GM12892 (cell line): ENCODE measurements at regions not wholly inside any gene's neighbourhood (a gene's known extent, or its start where the extent isn't known, plus 50 kb on each side); places are given as distances from the start of the nearest gene placed in this dataset.

Experiments
- POLR2A ChIP-seq: IDR thresholded peaks from 2 replicates; pipeline ENCODE4 v1.6.1; 2011; ENCODE audit warnings: low read depth, low read length, control low read depth
- POLR2AphosphoS5 ChIP-seq: IDR thresholded peaks from 2 replicates; pipeline ENCODE4 v1.6.1; 2011; ENCODE audit warnings: low read depth, low read length, control low read depth

GRCh38 chr10:78166261-78166660 lies 132.6 kb downstream of the RPS24 start:
- TF ChIP-seq POLR2AphosphoS5, result no peak
- TF ChIP-seq POLR2A, result no peak
